ENCODE measurements at regions not wholly inside any gene's neighbourhood (a gene's known extent, or its start where the extent isn't known, plus 50 kb on each side); places are given as distances from the start of the nearest gene placed in this dataset.

DNA sequence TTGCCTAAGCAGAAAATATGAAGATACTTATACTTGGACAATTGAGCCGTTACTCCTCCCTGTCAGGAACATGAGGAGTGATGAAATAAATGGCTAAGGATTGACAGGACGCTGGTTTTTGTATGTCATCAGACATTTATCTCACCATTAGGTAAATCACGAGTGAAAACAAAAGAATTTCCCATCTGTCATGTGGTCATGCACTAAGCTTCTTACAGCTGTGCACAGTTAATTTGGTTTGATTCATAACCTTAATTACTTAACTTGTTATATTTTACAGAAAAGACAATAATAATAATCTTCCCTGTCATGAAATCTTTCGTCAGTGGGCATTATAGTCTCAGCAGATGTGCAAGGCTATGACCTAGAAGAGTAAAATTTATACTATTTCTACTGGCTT, 266.5 kb downstream of the HGF start:
- TF ChIP-seq EP300 (IDR thresholded peaks at IDR 0.05) (no peak), POLR2A (IDR thresholded peaks at IDR 0.05) (no peak), POLR2AphosphoS5 (IDR thresholded peaks at IDR 0.05) (no peak)
- TF ChIP-seq, protein P1, sequence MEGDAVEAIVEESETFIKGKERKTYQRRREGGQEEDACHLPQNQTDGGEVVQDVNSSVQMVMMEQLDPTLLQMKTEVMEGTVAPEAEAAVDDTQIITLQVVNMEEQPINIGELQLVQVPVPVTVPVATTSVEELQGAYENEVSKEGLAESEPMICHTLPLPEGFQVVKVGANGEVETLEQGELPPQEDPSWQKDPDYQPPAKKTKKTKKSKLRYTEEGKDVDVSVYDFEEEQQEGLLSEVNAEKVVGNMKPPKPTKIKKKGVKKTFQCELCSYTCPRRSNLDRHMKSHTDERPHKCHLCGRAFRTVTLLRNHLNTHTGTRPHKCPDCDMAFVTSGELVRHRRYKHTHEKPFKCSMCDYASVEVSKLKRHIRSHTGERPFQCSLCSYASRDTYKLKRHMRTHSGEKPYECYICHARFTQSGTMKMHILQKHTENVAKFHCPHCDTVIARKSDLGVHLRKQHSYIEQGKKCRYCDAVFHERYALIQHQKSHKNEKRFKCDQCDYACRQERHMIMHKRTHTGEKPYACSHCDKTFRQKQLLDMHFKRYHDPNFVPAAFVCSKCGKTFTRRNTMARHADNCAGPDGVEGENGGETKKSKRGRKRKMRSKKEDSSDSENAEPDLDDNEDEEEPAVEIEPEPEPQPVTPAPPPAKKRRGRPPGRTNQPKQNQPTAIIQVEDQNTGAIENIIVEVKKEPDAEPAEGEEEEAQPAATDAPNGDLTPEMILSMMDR (IDR thresholded peaks at IDR 0.05) = no peak
- 78 to 82% (median 80%) methylated on average over 4 of the region's 4 CpGs for WGBS, 5 donors
- no peak for DNase-seq
- Histone ChIP-seq H3K9me3 (no peaks in the 10 kb centered on the region), H3K4me1 (peaks cover 4 to 15% (median 9%) of the 10 kb centered on the region in 4 donors), H3K27me3 (no peaks in the 10 kb centered on the region), H3K27ac (no peak overlapping the region), H3K36me3 (no peaks in the 10 kb centered on the region), H3K4me3 (no peak overlapping the region)
- intact Hi-C loops (cut with DNase I; ENCODE audit: low total_unique reads) = no loop called here

DNA sequence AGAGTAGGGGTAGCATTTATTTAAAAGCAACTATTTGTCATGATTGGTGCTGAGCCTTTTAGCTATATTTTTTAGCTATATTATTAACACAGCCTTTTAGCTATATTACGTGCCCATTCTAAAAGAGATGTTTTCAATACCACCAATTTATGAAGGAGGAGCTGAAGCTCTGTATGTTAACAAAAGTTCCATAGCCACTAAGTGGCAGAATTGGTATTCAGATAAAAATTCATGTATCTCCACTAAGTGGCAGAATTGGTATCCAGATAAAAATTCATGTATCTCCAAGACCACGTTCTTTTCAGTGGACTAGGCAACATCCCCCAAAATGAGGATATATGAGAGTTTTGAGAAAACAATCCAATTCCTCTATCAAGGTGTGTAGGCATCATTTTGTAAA, 268.6 kb downstream of the HGF start:
- 47 to 79% (median 56%) methylated on average over 2 of the region's 2 CpGs for WGBS, 5 donors
- Histone ChIP-seq H3K9me3 (no peaks in the 10 kb centered on the region), H3K4me1 (peaks cover 4 to 15% (median 9%) of the 10 kb centered on the region in 4 donors), H3K27ac (no peak overlapping the region), H3K27me3 (no peaks in the 10 kb centered on the region), H3K36me3 (no peaks in the 10 kb centered on the region), H3K4me3 (no peak overlapping the region)
- intact Hi-C loops (cut with DNase I; ENCODE audit: low total_unique reads) = no loop called here
- DNase-seq = peak in 1 of 2 donors; percentile 23
- TF ChIP-seq EP300 (IDR thresholded peaks at IDR 0.05) (no peak), POLR2AphosphoS5 (IDR thresholded peaks at IDR 0.05) (no peak), POLR2A (IDR thresholded peaks at IDR 0.05) (no peak)
- TF ChIP-seq, protein P1 (IDR thresholded peaks at IDR 0.05) = no peak

DNA sequence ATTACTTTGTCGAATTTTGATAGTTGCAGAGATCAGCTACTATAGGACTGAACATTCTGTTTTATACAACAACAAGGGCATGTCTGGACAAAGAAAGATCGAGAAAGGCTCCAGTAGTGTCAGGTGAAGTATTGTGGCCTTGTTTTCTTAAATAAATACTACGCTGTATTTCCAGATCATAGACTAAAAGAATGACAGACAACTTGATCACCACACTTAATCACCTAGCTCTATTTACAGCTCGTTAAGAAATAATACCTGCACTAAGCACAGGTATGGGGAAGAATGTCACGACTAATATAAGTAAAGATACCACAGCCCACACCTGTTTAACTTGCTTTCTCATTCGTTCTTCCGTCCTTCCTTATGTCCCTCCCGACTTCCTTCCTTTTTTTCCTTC, 269.2 kb downstream of the HGF start:
- no peak overlapping the region for H3K4me3 ChIP-seq
- intact Hi-C loops (cut with DNase I; ENCODE audit: low total_unique reads) = no loop called here
- no peak for TF ChIP-seq EP300 (IDR thresholded peaks at IDR 0.05)
- TF ChIP-seq, protein P1 (IDR thresholded peaks at IDR 0.05) = no peak
- TF ChIP-seq POLR2AphosphoS5 (IDR thresholded peaks at IDR 0.05) = no peak
- no peak for TF ChIP-seq POLR2A (IDR thresholded peaks at IDR 0.05)
- peaks cover 4 to 15% (median 9%) of the 10 kb centered on the region in 4 donors for H3K4me1 ChIP-seq
- no peaks in the 10 kb centered on the region for H3K27me3 ChIP-seq
- H3K9me3 ChIP-seq = no peaks in the 10 kb centered on the region
- no peaks in the 10 kb centered on the region for H3K36me3 ChIP-seq
- WGBS, 5 donors = 59 to 80% (median 70%) methylated on average over 8 of the region's 8 CpGs
- DNase-seq = no peak
- H3K27ac ChIP-seq = peak overlapping the region in 1 of 5 donors; percentile 17

DNA sequence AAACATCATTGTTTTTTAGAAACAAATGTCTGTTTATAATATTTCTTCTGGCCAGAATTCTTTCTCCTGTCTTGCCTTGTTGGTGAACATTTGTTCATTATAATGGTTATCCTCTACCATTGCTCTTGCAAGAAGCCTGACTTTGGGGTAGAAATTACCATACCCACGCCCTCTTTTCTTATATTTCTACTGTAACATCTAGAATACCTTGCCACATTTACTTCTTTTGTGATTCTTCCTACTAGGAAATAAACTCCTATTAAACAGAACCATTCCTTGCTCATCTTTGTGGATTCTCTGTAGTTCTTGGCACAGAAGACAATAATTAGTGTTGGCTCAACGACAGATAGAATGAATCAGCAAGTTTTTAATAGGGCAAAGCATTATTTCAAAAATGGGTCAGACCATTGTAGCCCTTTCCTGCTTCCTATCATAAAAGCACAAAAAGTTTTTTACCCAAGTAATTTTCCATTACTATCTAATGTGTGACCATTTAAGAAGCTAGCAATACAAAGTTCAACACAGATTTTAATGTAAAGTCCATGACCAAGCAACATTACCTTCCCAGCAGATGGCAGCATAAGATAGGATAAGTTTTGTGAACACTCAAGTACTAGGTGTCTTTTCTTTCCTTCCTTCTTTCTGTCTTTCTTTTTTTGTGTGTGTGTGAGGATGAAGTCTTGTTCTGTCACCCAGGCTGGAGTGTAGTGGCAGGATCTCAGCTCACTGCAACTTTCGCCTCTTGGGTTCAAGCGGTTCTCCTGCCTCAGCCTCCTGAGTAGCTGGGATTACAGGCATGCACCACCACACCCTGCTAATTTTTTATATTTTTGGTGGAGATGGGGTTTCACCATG, 270.4 kb downstream of the HGF start:
- H3K9me3 ChIP-seq = no peaks in the 10 kb centered on the region
- no peak overlapping the region for H3K4me3 ChIP-seq
- no peaks in the 10 kb centered on the region for H3K27me3 ChIP-seq
- WGBS, 5 donors = 61 to 71% (median 66%) methylated on average over 4 of the region's 4 CpGs
- H3K27ac ChIP-seq = peak overlapping the region in 2 of 5 donors; percentile 19 to 22
- H3K36me3 ChIP-seq = no peaks in the 10 kb centered on the region
- DNase-seq = peak in 1 of 2 donors; percentile 88
- TF ChIP-seq POLR2AphosphoS5 (IDR thresholded peaks at IDR 0.05) (peak in 1 of 3 donors; percentile 28), POLR2A (IDR thresholded peaks at IDR 0.05) (no peak), EP300 (IDR thresholded peaks at IDR 0.05) (no peak)
- TF ChIP-seq, protein P1 (IDR thresholded peaks at IDR 0.05) = peak in 4 of 7 experiments; percentile 34 to 67 (median 61)
- peaks cover 4 to 15% (median 9%) of the 10 kb centered on the region in 4 donors for H3K4me1 ChIP-seq
- intact Hi-C loops (cut with DNase I; ENCODE audit: low total_unique reads) = loop anchor here (5.0 kb wide), 1 partner anchor 518 kb away; no protein-coding TSS in a partner anchor
